K562 (cell line): ENCODE measurements at regions not wholly inside any gene's neighbourhood (a gene's known extent, or its start where the extent isn't known, plus 50 kb on each side); places are given as distances from the start of the nearest gene placed in this dataset.

Experiments
- JUND ChIP-seq, 2 experiments: IDR thresholded peaks; 2 replicates in 1 of 2; 3 replicates in 1 of 2; pipeline ENCODE4 v1.6.1; 2011; ENCODE audit warnings: borderline replicate concordance in 2 of 2, low read depth in 2 of 2, low read length in 2 of 2, improper control_type of control experiment in 1 of 2, missing biosample characterization in 1 of 2, missing genetic modification characterization in 1 of 2, missing genetic modification reagents in 1 of 2
- MGA ChIP-seq: fragments of 450-650 bp; IDR thresholded peaks from 2 replicates; pipeline ENCODE4 v1.6.1; 2016; ENCODE audit warnings: mild to moderate bottlenecking, moderate library complexity
- NCOA4 ChIP-seq: fragments of 450-650 bp; IDR thresholded peaks from 2 replicates; pipeline ENCODE4 v1.6.1; 2018; ENCODE audit warnings: mild to moderate bottlenecking; ENCODE audit not compliant: partially characterized antibody

DNA sequence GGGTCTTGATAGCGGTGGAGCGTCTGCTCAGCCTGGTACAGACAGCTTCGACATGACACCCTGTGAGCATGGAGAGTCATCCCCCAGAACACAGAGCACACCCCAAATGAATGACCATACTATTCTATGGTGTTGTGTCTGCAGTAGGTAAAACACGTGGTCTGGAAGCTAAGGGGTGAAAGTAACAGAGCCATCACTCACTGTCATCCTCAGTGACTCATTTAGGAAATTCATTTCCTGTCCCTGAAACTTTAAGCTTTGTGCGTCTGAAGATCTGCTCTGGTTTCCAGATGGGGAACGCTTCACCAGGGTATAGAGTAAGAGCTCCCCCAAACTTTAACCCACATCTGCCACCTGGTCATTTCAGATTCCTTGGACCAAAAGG is 94.8 kb upstream of the DISP3 start (continued):
- TF ChIP-seq MGA (peak; percentile 11; the same call in 1 of the 2 replicates), JUND (IDR thresholded peaks at IDR 0.05; ENCODE audit: borderline replicate concordance, low read depth, low read length) (peak; percentile 82), JUND (tag; IDR thresholded peaks at IDR 0.05; ENCODE audit: borderline replicate concordance, low read depth, low read length) (peak; percentile 81; the same call in 2 of the 3 replicates), NCOA4 (no peak)
- TF ChIP-seq, all 486 proteins: peak for 20
